ENCODE measurements at regions not wholly inside any gene's neighbourhood (a gene's known extent, or its start where the extent isn't known, plus 50 kb on each side); places are given as distances from the start of the nearest gene placed in this dataset.
A peak's percentile ranks its signal among the peaks of the same experiment; 100 is the strongest.

- ChIA-PET POLR2A (no interaction called here), CTCF (interaction anchor here (0.9 kb wide), 2 partner anchors 33 to 84 kb away, joined by 3 read pairs; no protein-coding TSS in a partner anchor)
- Histone ChIP-seq H3F3A (replicated peaks; ENCODE audit: insufficient read depth) (peaks cover 66% of the 10 kb centered on the region), H2AFZ (ENCODE audit: low read depth) (no peak overlapping the region), H3K79me2 (ENCODE audit: insufficient read depth) (0 out of 2 replicates have a peak, but pooled peaks cover 5% of the 10 kb centered on the region), H3K9me3 (no peaks in the 10 kb centered on the region), H3K9ac (peak overlapping the region; percentile 22; the same call in 1 of the 2 replicates), H3K4me1 (ENCODE audit: control insufficient read depth in 1 of 2, insufficient read depth in 2 of 2, low read depth in 1 of 2, low read length in 1 of 2) (peaks cover 0 to 34% of the 10 kb centered on the region in 2 experiments), H3K4me3 (ENCODE audit: low read depth in 2 of 2, low read length in 1 of 2) (no peak overlapping the region; a peak in 1 of 4 replicates), H4K20me1 (ENCODE audit: insufficient read depth) (no peaks in the 10 kb centered on the region), H3K9me2 (no peaks in the 10 kb centered on the region), H3K27ac (ENCODE audit: low read depth in 2 of 2, low read length in 1 of 2) (peak overlapping the region; percentile 88 to 99; a peak in 3 of 4 replicates), H3K27me3 (ENCODE audit: insufficient read depth) (no peaks in the 10 kb centered on the region), H3K36me3 (replicated peaks in 1 of 2; ENCODE audit: control insufficient read depth in 1 of 2, insufficient read depth in 2 of 2, low read length in 1 of 2) (no peaks in the 10 kb centered on the region), H3K4me2 (peak overlapping the region; percentile 72)
- no peak for DNase-seq
- TF ChIP-seq, protein P1, sequence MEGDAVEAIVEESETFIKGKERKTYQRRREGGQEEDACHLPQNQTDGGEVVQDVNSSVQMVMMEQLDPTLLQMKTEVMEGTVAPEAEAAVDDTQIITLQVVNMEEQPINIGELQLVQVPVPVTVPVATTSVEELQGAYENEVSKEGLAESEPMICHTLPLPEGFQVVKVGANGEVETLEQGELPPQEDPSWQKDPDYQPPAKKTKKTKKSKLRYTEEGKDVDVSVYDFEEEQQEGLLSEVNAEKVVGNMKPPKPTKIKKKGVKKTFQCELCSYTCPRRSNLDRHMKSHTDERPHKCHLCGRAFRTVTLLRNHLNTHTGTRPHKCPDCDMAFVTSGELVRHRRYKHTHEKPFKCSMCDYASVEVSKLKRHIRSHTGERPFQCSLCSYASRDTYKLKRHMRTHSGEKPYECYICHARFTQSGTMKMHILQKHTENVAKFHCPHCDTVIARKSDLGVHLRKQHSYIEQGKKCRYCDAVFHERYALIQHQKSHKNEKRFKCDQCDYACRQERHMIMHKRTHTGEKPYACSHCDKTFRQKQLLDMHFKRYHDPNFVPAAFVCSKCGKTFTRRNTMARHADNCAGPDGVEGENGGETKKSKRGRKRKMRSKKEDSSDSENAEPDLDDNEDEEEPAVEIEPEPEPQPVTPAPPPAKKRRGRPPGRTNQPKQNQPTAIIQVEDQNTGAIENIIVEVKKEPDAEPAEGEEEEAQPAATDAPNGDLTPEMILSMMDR (IDR thresholded peaks at IDR 0.05) = no peak
- no peak for TF ChIP-seq USF1 (IDR thresholded peaks at IDR 0.05; ENCODE audit: borderline replicate concordance, low read depth)
- 58% methylated on average over 5 of the region's 5 CpGs for WGBS (ENCODE audit: low lambda C conversion rate)
Measured at GRCh38 chr5:73370095-73370494, 78.5 kb downstream of the FOXD1 start.

- Histone ChIP-seq H3K27me3 (ENCODE audit: insufficient read depth) (no peaks in the 10 kb centered on the region), H3K27ac (ENCODE audit: low read depth in 2 of 2, low read length in 1 of 2) (peak overlapping the region; percentile 88 to 99; a peak in 3 of 4 replicates), H3K9me3 (no peaks in the 10 kb centered on the region), H3K9ac (peak overlapping the region; percentile 22; the same call in 1 of the 2 replicates), H3F3A (replicated peaks; ENCODE audit: insufficient read depth) (peaks cover 68% of the 10 kb centered on the region), H2AFZ (ENCODE audit: low read depth) (no peak overlapping the region), H3K9me2 (no peaks in the 10 kb centered on the region), H3K4me3 (ENCODE audit: low read depth in 2 of 2, low read length in 1 of 2) (no peak overlapping the region), H3K4me1 (ENCODE audit: control insufficient read depth in 1 of 2, insufficient read depth in 2 of 2, low read depth in 1 of 2, low read length in 1 of 2) (peaks cover 0 to 42% of the 10 kb centered on the region in 2 experiments), H3K79me2 (ENCODE audit: insufficient read depth) (0 out of 2 replicates have a peak, but pooled peaks cover 5% of the 10 kb centered on the region), H3K36me3 (replicated peaks in 1 of 2; ENCODE audit: control insufficient read depth in 1 of 2, insufficient read depth in 2 of 2, low read length in 1 of 2) (no peaks in the 10 kb centered on the region), H4K20me1 (ENCODE audit: insufficient read depth) (no peaks in the 10 kb centered on the region), H3K4me2 (no peak overlapping the region; the same call in 1 of the 2 replicates)
- ChIA-PET CTCF (interaction anchor here (0.9 kb wide), 2 partner anchors 32 to 85 kb away, joined by 3 read pairs; no protein-coding TSS in a partner anchor), POLR2A (no interaction called here)
- WGBS (ENCODE audit: low lambda C conversion rate) = 76% methylated on average over 5 of the region's 5 CpGs
- no peak for DNase-seq
- TF ChIP-seq MXI1 (IDR thresholded peaks at IDR 0.05; ENCODE audit: low read depth, low read length) (no peak), EZH2phosphoT487 (IDR thresholded peaks at IDR 0.05; ENCODE audit: borderline replicate concordance, low read depth) (no peak), FOSL2 (IDR thresholded peaks at IDR 0.05; ENCODE audit: borderline replicate concordance, low read depth) (no peak), POLR2AphosphoS5 (IDR thresholded peaks at IDR 0.05; ENCODE audit: low read depth, low read length) (no peak), YY1 (IDR thresholded peaks at IDR 0.05; ENCODE audit: low read depth) (no peak), NFIC (IDR thresholded peaks at IDR 0.05; ENCODE audit: borderline replicate concordance) (no peak), RFX5 (IDR thresholded peaks at IDR 0.05; ENCODE audit: low read length) (no peak), GATA2 (CRISPR knock-in tag; IDR thresholded peaks at IDR 0.05) (no peak), RAD21 (IDR thresholded peaks at IDR 0.05; ENCODE audit: low read length) (no peak), TAF1 (IDR thresholded peaks at IDR 0.05; ENCODE audit: borderline replicate concordance, low read depth, low read length) (no peak), REST (IDR thresholded peaks at IDR 0.05; ENCODE audit: low read depth, low read length) (no peak), TCF12 (IDR thresholded peaks at IDR 0.05) (no peak), MEF2A (IDR thresholded peaks at IDR 0.05; ENCODE audit: borderline replicate concordance, low read depth) (no peak), SIN3A (IDR thresholded peaks at IDR 0.05; ENCODE audit: borderline replicate concordance, low read depth, low read length) (no peak), FOXJ3 (CRISPR knock-in tag; IDR thresholded peaks at IDR 0.05) (no peak)
- TF ChIP-seq, protein P2, sequence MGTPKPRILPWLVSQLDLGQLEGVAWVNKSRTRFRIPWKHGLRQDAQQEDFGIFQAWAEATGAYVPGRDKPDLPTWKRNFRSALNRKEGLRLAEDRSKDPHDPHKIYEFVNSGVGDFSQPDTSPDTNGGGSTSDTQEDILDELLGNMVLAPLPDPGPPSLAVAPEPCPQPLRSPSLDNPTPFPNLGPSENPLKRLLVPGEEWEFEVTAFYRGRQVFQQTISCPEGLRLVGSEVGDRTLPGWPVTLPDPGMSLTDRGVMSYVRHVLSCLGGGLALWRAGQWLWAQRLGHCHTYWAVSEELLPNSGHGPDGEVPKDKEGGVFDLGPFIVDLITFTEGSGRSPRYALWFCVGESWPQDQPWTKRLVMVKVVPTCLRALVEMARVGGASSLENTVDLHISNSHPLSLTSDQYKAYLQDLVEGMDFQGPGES (IDR thresholded peaks at IDR 0.05; ENCODE audit: low read depth, low read length) = no peak
Measured at GRCh38 chr5:73369278-73369677, 79.3 kb downstream of the FOXD1 start.
